Endothelial cell of umbilical vein (primary cell): ENCODE measurements at regions not wholly inside any gene's neighbourhood (a gene's known extent, or its start where the extent isn't known, plus 50 kb on each side); places are given as distances from the start of the nearest gene placed in this dataset.

Experiments used
- BruUV-seq: library from RNA; stranded (reverse); fragments of 400-500 nt; replicated peaks from 2 replicates; lab custom pipeline; 2021; lab: Mats Ljungman, UMichigan
- CTCF ChIA-PET: fragments of 300-600, 350-600 bp; sonication (Branson Sonifier 250); formaldehyde crosslinking; loops from one replicate; lab custom pipeline; 2021; ENCODE audit warnings: antibody characterized with exemption, inconsistent platforms; lab: Charles Lee
- POLR2A ChIA-PET: fragments of 300-600, 350-600 bp; sonication (Branson Sonifier 250); formaldehyde crosslinking; loops from one replicate; lab custom pipeline; 2021; ENCODE audit warnings: antibody characterized with exemption, inconsistent platforms; lab: Charles Lee
- DNase-seq: peaks from one replicate; pipeline ENCODE4 v3.0.0-alpha.2; 2011; ENCODE audit warnings: low read depth, low spot score
- FAIRE-seq: peaks from 2 replicates; lab custom pipeline; 2011; peaks lifted over from hg19 to GRCh38; lab: Jason Lieb, UNC
- H2AFZ ChIP-seq: 2 replicates; pipeline ENCODE4 v1.6.0; 2012; ENCODE audit warnings: low read depth, low read length, control low read depth, inconsistent platforms
- H3K27ac ChIP-seq: 2 replicates; pipeline ENCODE4 v1.5.1; 2011; ENCODE audit warnings: low read depth, mild to moderate bottlenecking, control low read depth, low read length, moderate library complexity; ENCODE audit not compliant: insufficient read depth
- H3K27me3 ChIP-seq, 2 experiments: 2 replicates each; pipeline versions ENCODE4 v1.6.0 to v1.6.1; 2011; ENCODE audit warnings: low read length in 2 of 2, mixed read lengths in 1 of 2; ENCODE audit not compliant: control insufficient read depth in 2 of 2, insufficient read depth in 2 of 2
- H3K36me3 ChIP-seq, 2 experiments: 2 replicates in 1 of 2; 3 replicates in 1 of 2; pipeline ENCODE4 v1.5.1; 2011; ENCODE audit warnings: low read length in 2 of 2, mild to moderate bottlenecking in 1 of 2, moderate library complexity in 1 of 2; ENCODE audit not compliant: control insufficient read depth in 2 of 2, insufficient read depth in 2 of 2; ENCODE audit errors: extremely low read depth in 1 of 2
- H3K4me1 ChIP-seq: 3 replicates; pipeline ENCODE4 v1.5.1; 2011; ENCODE audit warnings: mild to moderate bottlenecking, low read length; ENCODE audit not compliant: control insufficient read depth, insufficient read depth; ENCODE audit errors: extremely low read depth
- H3K4me2 ChIP-seq: 2 replicates; pipeline ENCODE4 v1.6.1; 2011; ENCODE audit warnings: low read length, control low read depth, mixed read lengths; ENCODE audit not compliant: insufficient read depth
- H3K4me3 ChIP-seq, 3 experiments: fragments of 200-600 bp in 1 of 3; sonication (generic), shearing (Covaris generic) in 1 of 3; replicated peaks in 1 of 3; 2 replicates each; pipeline ENCODE4 v1.5.1; 2011 to 2016; ENCODE audit warnings: control low read depth in 3 of 3, low read length in 3 of 3, mild to moderate bottlenecking in 2 of 3, inconsistent platforms in 1 of 3, low read depth in 1 of 3, moderate library complexity in 1 of 3; ENCODE audit not compliant: insufficient read depth in 1 of 3
- H3K79me2 ChIP-seq: 2 replicates; pipeline ENCODE4 v1.6.0; 2012; ENCODE audit warnings: low read length, inconsistent platforms; ENCODE audit not compliant: control insufficient read depth, insufficient read depth
- H3K9ac ChIP-seq: replicated peaks from 2 replicates; pipeline ENCODE3; 2011; ENCODE audit warnings: low read length, control low read depth; ENCODE audit not compliant: insufficient read depth; ENCODE audit errors: extremely low read depth
- H3K9me1 ChIP-seq: replicated peaks from 3 replicates; pipeline ENCODE4 v1.6.0; 2011; ENCODE audit warnings: mild to moderate bottlenecking, low read length; ENCODE audit not compliant: control insufficient read depth, insufficient read depth; ENCODE audit errors: extremely low read depth
- H3K9me3 ChIP-seq: replicated peaks from 2 replicates; pipeline ENCODE4 v1.5.1; 2012; ENCODE audit warnings: low read length, inconsistent platforms; ENCODE audit not compliant: control insufficient read depth, insufficient read depth
- H4K20me1 ChIP-seq: replicated peaks from 2 replicates; pipeline ENCODE3; 2011; ENCODE audit warnings: mild to moderate bottlenecking, low read length; ENCODE audit not compliant: control insufficient read depth, insufficient read depth; ENCODE audit errors: extremely low read depth
- EZH2 ChIP-seq: IDR thresholded peaks from 2 replicates; pipeline ENCODE4 v1.6.1; 2012; ENCODE audit warnings: borderline replicate concordance, low read depth, mild to moderate bottlenecking, moderate library complexity, low read length, inconsistent platforms; ENCODE audit not compliant: severe bottlenecking
- FOS ChIP-seq: IDR thresholded peaks from 2 replicates; pipeline ENCODE4 v1.6.1; 2011; ENCODE audit warnings: mild to moderate bottlenecking, low read length, moderate library complexity, borderline replicate concordance; ENCODE audit not compliant: insufficient read depth
- GATA2 ChIP-seq: IDR thresholded peaks from 2 replicates; pipeline ENCODE4 v1.7.0; 2011; ENCODE audit warnings: low read depth, mild to moderate bottlenecking, moderate library complexity, mixed read lengths, low read length; ENCODE audit not compliant: insufficient read length, insufficient read depth
- JUN ChIP-seq: IDR thresholded peaks from 2 replicates; pipeline ENCODE4 v1.6.1; 2011; ENCODE audit warnings: borderline replicate concordance, low read depth; ENCODE audit not compliant: insufficient read length, insufficient read depth
- MAX ChIP-seq: IDR thresholded peaks from 2 replicates; pipeline ENCODE4 v1.6.1; 2011; ENCODE audit not compliant: insufficient read depth, insufficient read length
- MYC ChIP-seq: IDR thresholded peaks from one replicate; pipeline ENCODE4 v1.6.1; 2011; ENCODE audit warnings: mild to moderate bottlenecking, low read depth, low read length
- POLR2A ChIP-seq: IDR thresholded peaks from 2 replicates; pipeline ENCODE4 v1.6.1; 2012; ENCODE audit warnings: low read depth, mild to moderate bottlenecking, control low read depth, low read length
- POLR2AphosphoS5 ChIP-seq: IDR thresholded peaks from 2 replicates; pipeline ENCODE4 v1.6.1; 2012; ENCODE audit warnings: low read depth, mild to moderate bottlenecking, control low read depth, low read length, moderate library complexity; ENCODE audit not compliant: insufficient read depth
- dilution Hi-C: fragments of 300-500 bp; cut with MboI; formaldehyde crosslinking; loops from one replicate; pipeline ENCODE4 v1.15.0; 2019; ENCODE audit warnings: low sequenced_read_pairs; ENCODE audit not compliant: extremely low pct_ligation_motif_present
- intact Hi-C: fragments of 100-400 bp; cut with micrococcal nuclease; formaldehyde crosslinking; loops from one replicate; pipeline ENCODE4 v1.10.0; 2022
- TF ChIP-seq, protein P1 (sequence below), 2 donors: IDR thresholded peaks; 1 replicate in 1 of 2; 2 replicates in 1 of 2; pipeline ENCODE4 v1.5.1; 2011; ENCODE audit warnings: low read length in 2 of 2, mild to moderate bottlenecking in 2 of 2, moderate library complexity in 2 of 2, control low read depth in 1 of 2, inconsistent platforms in 1 of 2, low read depth in 1 of 2; ENCODE audit not compliant: insufficient read depth in 1 of 2; ENCODE audit errors: extremely low read depth in 1 of 2

GRCh38 chr3:106331636-106332035 lies 462.8 kb upstream of the CBLB start:
- TF ChIP-seq MYC (no peak), POLR2A (no peak), POLR2AphosphoS5 (no peak), JUN (no peak), EZH2 (no peak), FOS (no peak), MAX (no peak), GATA2 (no peak)
- TF ChIP-seq, protein P1, sequence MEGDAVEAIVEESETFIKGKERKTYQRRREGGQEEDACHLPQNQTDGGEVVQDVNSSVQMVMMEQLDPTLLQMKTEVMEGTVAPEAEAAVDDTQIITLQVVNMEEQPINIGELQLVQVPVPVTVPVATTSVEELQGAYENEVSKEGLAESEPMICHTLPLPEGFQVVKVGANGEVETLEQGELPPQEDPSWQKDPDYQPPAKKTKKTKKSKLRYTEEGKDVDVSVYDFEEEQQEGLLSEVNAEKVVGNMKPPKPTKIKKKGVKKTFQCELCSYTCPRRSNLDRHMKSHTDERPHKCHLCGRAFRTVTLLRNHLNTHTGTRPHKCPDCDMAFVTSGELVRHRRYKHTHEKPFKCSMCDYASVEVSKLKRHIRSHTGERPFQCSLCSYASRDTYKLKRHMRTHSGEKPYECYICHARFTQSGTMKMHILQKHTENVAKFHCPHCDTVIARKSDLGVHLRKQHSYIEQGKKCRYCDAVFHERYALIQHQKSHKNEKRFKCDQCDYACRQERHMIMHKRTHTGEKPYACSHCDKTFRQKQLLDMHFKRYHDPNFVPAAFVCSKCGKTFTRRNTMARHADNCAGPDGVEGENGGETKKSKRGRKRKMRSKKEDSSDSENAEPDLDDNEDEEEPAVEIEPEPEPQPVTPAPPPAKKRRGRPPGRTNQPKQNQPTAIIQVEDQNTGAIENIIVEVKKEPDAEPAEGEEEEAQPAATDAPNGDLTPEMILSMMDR (IDR thresholded peaks at IDR 0.05; ENCODE audit: extremely low read depth in 1 of 2, insufficient read depth in 1 of 2, low read depth in 1 of 2, low read length in 2 of 2) = no peak
- H4K20me1 ChIP-seq = no peaks in the 10 kb centered on the region
- H2AFZ ChIP-seq = no peak overlapping the region
- no TSS peak for BruUV-seq
- no peak overlapping the region for H3K9ac ChIP-seq
- intact Hi-C loops = no loop called here
- H3K36me3 ChIP-seq = no peaks in the 10 kb centered on the region
- POLR2A ChIA-PET = no interaction called here
- DNase-seq = no peak
- H3K27me3 ChIP-seq = no peaks in the 10 kb centered on the region
- FAIRE-seq = no peak
- H3K79me2 ChIP-seq = no peaks in the 10 kb centered on the region
- dilution Hi-C loops = no loop called here
- CTCF ChIA-PET = no interaction called here
- H3K9me1 ChIP-seq = no peaks in the 10 kb centered on the region
- no peak overlapping the region for H3K4me2 ChIP-seq
- no peak overlapping the region for H3K27ac ChIP-seq
- no peaks in the 10 kb centered on the region for H3K9me3 ChIP-seq
- no peaks in the 10 kb centered on the region for H3K4me1 ChIP-seq
- no peak overlapping the region for H3K4me3 ChIP-seq
